SIG-M5 (cell line): ENCODE measurements at regions not wholly inside any gene's neighbourhood (a gene's known extent, or its start where the extent isn't known, plus 50 kb on each side); places are given as distances from the start of the nearest gene placed in this dataset.
A peak's percentile ranks its signal among the peaks of the same experiment; 100 is the strongest.
"Not testable (repeated sequence)": the region's sequence is repeated elsewhere in the genome, so short reads cannot be mapped to it uniquely, and the experiment has no call there.

ENCODE experiments used
- DNase-seq: peaks from one replicate; lab custom pipeline; 2025; lab: John Stamatoyannopoulos, UW

GRCh38 chr2:192535956-192536921 lies 341.5 kb upstream of the TMEFF2 start:
- DNase-seq: no peak

- DNase-seq: no peak
These were observed 339.3 kb upstream of the TMEFF2 start for GRCh38 chr2:192534072-192534471.

DNA sequence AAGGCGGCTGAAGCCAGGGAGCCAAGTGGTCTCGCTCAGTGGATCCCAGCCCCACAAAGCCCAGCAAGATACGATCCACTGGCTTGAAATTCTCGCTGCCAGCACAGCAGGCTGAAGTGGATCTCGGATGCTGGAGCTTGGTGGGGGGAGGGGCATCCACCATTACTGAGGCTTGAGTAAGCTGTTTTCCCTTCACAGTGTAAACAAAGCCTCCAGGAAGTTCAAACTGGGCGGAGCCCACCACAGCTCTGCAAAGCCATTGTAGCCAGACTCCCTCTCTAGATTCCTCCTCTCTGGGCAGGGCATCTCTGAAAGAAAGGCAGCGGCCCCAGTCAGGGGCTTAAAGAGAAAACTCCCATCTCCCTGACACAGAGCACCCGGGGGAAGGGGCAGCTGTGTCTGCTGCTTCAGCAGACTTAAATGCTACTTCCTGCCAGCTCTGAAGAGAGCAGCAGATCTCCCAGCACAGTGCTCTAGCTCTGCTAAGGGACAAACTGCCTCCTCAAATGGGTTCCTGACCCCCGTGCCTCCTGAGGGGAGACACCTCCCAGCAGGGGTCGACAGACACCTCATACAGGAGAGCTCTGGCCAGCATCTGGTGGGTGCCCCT lies 330.0 kb upstream of the TMEFF2 start:
- not testable (repeated sequence) for DNase-seq

GRCh38 chr2:192524214-192524613 lies 329.5 kb upstream of the TMEFF2 start:
- DNase-seq: not testable (repeated sequence)

- no peak for DNase-seq
These were observed 321.2 kb upstream of the TMEFF2 start for GRCh38 chr2:192515937-192516336.

DNA sequence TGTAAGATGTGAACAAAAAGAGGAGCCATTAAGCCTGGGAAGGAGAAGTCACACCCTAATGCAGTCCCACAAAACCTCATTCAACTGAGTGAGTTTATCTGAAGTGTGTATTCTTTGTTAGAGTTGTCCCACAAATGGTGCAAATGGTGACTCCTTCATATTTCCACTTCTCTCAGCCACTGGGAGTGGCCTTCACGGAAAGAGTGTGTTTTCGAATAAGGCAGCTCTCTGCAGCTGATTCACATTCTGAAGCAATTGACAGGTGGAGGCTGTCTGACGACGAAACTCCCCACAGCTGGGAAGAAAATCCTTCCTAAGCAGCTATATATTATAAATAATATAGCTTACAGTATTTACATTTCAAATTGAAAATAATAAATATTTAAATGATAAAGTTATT lies 318.8 kb upstream of the TMEFF2 start:
- DNase-seq: no peak

GRCh38 chr2:192507836-192508450 lies 313.2 kb upstream of the TMEFF2 start:
- DNase-seq: not testable (repeated sequence)

- DNase-seq: peak; percentile 12
These were observed 305.9 kb upstream of the TMEFF2 start for GRCh38 chr2:192500550-192501200.

GRCh38 chr2:192499476-192499875 lies 304.7 kb upstream of the TMEFF2 start:
- DNase-seq: no peak

DNA sequence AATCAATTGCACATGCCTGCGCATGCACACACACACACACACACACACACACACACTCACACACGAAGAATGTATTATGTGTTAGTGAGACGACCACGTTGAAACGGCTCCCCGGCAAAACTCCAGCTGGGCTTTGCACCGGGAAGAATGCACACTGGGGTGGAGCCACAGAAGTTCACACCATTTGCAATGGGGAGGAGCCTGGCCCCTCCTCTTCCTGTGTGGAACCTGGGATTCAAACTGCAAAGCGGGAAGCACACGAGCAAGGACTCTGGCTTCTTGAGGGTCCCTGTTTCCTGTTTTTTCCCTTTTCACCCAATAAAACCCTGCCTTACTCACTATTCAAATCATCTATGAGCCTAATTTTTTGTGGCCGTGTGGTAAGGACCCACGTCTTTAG lies 304.0 kb upstream of the TMEFF2 start:
- DNase-seq: no peak

- not testable (repeated sequence) for DNase-seq
These were observed 293.4 kb upstream of the TMEFF2 start for GRCh38 chr2:192488158-192488557.

- no peak for DNase-seq
These were observed 292.9 kb upstream of the TMEFF2 start for GRCh38 chr2:192487636-192488035.

GRCh38 chr2:192484903-192485302 lies 290.2 kb upstream of the TMEFF2 start:
- no peak for DNase-seq

GRCh38 chr2:192480984-192481383 lies 286.3 kb upstream of the TMEFF2 start:
- DNase-seq: no peak

DNA sequence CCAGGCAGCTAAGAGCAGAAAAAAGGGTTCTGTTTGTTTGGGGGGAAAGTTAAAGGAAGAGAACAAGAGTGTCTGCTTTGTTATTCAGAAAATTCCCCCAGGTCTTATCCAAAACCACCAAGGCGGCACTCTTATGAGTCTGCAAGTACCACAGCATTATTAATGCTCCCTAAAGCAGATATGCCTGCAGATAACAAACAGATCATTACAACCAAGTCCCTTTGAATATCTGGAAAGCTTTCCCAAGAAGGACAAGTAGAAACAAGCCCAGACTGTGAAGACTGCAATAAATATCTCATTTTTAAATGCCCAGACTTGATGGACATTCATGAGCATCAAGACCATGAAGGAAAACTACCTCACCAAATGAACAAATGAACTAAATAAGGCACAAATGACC lies 278.6 kb upstream of the TMEFF2 start:
- no peak for DNase-seq

DNA sequence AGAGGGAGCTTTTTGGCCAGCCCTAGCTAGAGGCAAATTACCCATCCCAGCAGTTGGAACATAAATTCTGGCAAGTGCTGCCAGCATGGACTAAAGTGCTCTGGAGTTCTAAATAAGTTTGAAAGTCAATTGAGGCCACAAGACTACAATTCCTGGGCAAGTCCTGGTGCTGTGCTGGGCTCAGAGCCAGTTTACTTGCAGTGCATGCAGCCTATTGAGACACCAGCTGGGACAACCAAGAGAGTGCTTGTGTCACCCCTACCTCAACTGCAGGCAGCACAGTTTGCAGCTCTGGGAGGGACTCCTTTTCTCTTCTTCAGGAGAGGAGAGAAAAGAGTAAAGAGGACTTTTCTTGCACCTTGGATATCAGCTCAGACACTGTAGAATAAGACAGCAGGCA lies 277.2 kb upstream of the TMEFF2 start:
- no peak for DNase-seq

GRCh38 chr2:192469612-192470011 lies 274.9 kb upstream of the TMEFF2 start:
- DNase-seq: no peak

- no peak for DNase-seq
These were observed 273.4 kb upstream of the TMEFF2 start for GRCh38 chr2:192467953-192468660.

DNA sequence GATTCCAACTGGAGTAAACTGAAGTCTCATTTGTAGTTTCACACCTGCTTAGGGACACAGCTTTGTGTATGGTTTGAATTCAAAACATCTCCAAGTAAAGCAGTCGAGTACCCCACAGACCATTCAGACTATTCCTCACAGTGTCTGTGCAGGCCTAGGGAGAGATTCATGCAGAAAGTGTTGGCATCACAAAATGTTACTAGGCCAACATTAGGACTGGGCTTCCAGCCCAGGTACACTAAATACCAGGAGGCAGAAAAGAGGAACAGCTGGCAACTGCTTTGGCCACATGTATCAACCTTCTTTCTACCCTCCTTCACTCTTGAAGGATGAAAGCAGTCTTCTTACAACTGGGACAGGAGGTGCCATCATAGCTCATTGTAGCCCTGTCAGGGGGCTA lies 270.4 kb upstream of the TMEFF2 start:
- no peak for DNase-seq

GRCh38 chr2:192459422-192459821 lies 264.7 kb upstream of the TMEFF2 start:
- no peak for DNase-seq

- no peak for DNase-seq
These were observed 254.1 kb upstream of the TMEFF2 start for GRCh38 chr2:192448881-192449280.
